Inflammatory macrophage treated with lipopolysaccharide for 4 hours (primary cell): ENCODE measurements at regions not wholly inside any gene's neighbourhood (a gene's known extent, or its start where the extent isn't known, plus 50 kb on each side); places are given as distances from the start of the nearest gene placed in this dataset.
"Not testable (repeated sequence)": the region's sequence is repeated elsewhere in the genome, so short reads cannot be mapped to it uniquely, and the experiment has no call there.

Experiments used
- DNase-seq: peaks from one replicate; pipeline ENCODE4 v3.0.0-alpha.2; 2020

- DNase-seq, result no peak
Observed at GRCh38 chr12:105596731-105597130, 266.2 kb downstream of the C12orf75 start.

GRCh38 chr12:105598031-105598430, 267.5 kb downstream of the C12orf75 start:
- DNase-seq, result no peak

- no peak for DNase-seq
Observed at GRCh38 chr12:105600911-105601545, 270.5 kb downstream of the C12orf75 start.

- not testable (repeated sequence) for DNase-seq
Observed at GRCh38 chr12:105602312-105602711, 271.8 kb downstream of the C12orf75 start.

GRCh38 chr12:105604281-105604680, 273.8 kb downstream of the C12orf75 start:
- not testable (repeated sequence) for DNase-seq

- DNase-seq, result not testable (repeated sequence)
Observed at GRCh38 chr12:105606613-105607012, 276.1 kb downstream of the C12orf75 start.

- DNase-seq, result not testable (repeated sequence)
Observed at GRCh38 chr12:105609001-105609400, 278.5 kb downstream of the C12orf75 start.

GRCh38 chr12:105610459-105610858, 280.0 kb downstream of the C12orf75 start:
- DNase-seq, result no peak

- DNase-seq, result no peak
Observed at GRCh38 chr12:105611340-105611739, 280.8 kb downstream of the C12orf75 start.

- DNase-seq, result no peak
Observed at GRCh38 chr12:105613269-105613668, 282.8 kb downstream of the C12orf75 start.

GRCh38 chr12:105613887-105614286, 283.4 kb downstream of the C12orf75 start:
- no peak for DNase-seq

GRCh38 chr12:105616971-105617540, 286.6 kb downstream of the C12orf75 start:
- no peak for DNase-seq

- no peak for DNase-seq
Observed at GRCh38 chr12:105622220-105622619, 291.7 kb downstream of the C12orf75 start.

GRCh38 chr12:105622846-105623736, 292.6 kb downstream of the C12orf75 start:
- DNase-seq, result no peak

- no peak for DNase-seq
Observed at GRCh38 chr12:105626653-105627052, 296.2 kb downstream of the C12orf75 start.

- DNase-seq, result no peak
Observed at GRCh38 chr12:105637470-105637869, 307.0 kb downstream of the C12orf75 start.

- DNase-seq, result no peak
Observed at GRCh38 chr12:105640761-105641160, 310.3 kb downstream of the C12orf75 start.

- DNase-seq, result no peak
Observed at GRCh38 chr12:105641749-105642148, 311.3 kb downstream of the C12orf75 start.

- DNase-seq, result no peak
Observed at GRCh38 chr12:105644770-105645169, 314.3 kb downstream of the C12orf75 start.

- DNase-seq, result no peak
Observed at GRCh38 chr12:105654606-105655005, 324.1 kb downstream of the C12orf75 start.

GRCh38 chr12:105658389-105658788, 327.9 kb downstream of the C12orf75 start:
- no peak for DNase-seq

GRCh38 chr12:105659355-105660075, 329.0 kb downstream of the C12orf75 start:
- DNase-seq, result no peak

GRCh38 chr12:105664765-105665164, 334.3 kb downstream of the C12orf75 start:
- not testable (repeated sequence) for DNase-seq
